BLaER1 (cell line): ENCODE measurements at regions not wholly inside any gene's neighbourhood (a gene's known extent, or its start where the extent isn't known, plus 50 kb on each side); places are given as distances from the start of the nearest gene placed in this dataset.

Source experiments
- H3K27ac ChIP-seq: shearing (Covaris generic); formaldehyde crosslinking; 2 replicates; pipeline ENCODE4 v1.8.1; 2022
- H3K27me3 ChIP-seq: shearing (Covaris generic); formaldehyde crosslinking; 2 replicates; pipeline ENCODE4 v1.8.1; 2022
- H3K36me3 ChIP-seq: shearing (Covaris generic); formaldehyde crosslinking; 2 replicates; pipeline ENCODE4 v1.8.1; 2022
- H3K4me1 ChIP-seq: shearing (Covaris generic); formaldehyde crosslinking; 2 replicates; pipeline ENCODE4 v1.8.1; 2022
- H3K4me2 ChIP-seq: shearing (Covaris generic); formaldehyde crosslinking; 2 replicates; pipeline ENCODE4 v1.8.1; 2022
- H3K4me3 ChIP-seq: shearing (Covaris generic); formaldehyde crosslinking; 2 replicates; pipeline ENCODE4 v1.8.1; 2022
- H3K9ac ChIP-seq: shearing (Covaris generic); formaldehyde crosslinking; 2 replicates; pipeline ENCODE4 v1.8.1; 2022
- H3K9me3 ChIP-seq: shearing (Covaris generic); formaldehyde crosslinking; 2 replicates; pipeline ENCODE4 v1.8.1; 2022
- H4K20me1 ChIP-seq: shearing (Covaris generic); formaldehyde crosslinking; 2 replicates; pipeline ENCODE4 v1.8.1; 2022
- Cebpa-rat ChIP-seq: shearing (Covaris generic); IDR thresholded peaks from 2 replicates; pipeline ENCODE4 v1.8.1; 2022

DNA sequence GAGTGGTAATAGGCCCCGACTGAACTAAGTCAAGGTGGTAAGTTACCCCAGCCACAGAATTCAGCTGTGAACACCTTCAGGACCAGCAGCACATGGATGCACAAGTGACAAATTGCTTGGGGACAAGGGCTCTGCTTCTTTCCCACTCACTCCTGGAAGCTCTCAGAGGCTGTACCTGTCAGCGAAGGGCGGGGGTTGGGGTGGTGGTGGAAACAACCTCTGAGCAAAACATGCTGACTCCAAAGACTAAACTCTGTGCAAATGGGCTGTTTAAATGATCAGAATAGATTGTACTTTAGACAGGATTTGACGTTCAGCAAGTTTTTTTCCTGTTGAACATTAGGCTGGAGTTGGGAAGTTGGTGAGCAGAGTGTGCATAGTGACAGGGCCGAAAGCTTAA is 544.5 kb upstream of the ZNF608 start:
- Histone ChIP-seq H3K36me3 (no peaks in the 10 kb centered on the region), H3K27ac (no peak overlapping the region), H3K4me3 (no peak overlapping the region), H3K27me3 (no peaks in the 10 kb centered on the region), H3K9ac (no peak overlapping the region), H3K9me3 (no peaks in the 10 kb centered on the region), H3K4me1 (no peaks in the 10 kb centered on the region), H3K4me2 (no peak overlapping the region), H4K20me1 (no peaks in the 10 kb centered on the region)
- TF ChIP-seq Cebpa-rat, result no peak

DNA sequence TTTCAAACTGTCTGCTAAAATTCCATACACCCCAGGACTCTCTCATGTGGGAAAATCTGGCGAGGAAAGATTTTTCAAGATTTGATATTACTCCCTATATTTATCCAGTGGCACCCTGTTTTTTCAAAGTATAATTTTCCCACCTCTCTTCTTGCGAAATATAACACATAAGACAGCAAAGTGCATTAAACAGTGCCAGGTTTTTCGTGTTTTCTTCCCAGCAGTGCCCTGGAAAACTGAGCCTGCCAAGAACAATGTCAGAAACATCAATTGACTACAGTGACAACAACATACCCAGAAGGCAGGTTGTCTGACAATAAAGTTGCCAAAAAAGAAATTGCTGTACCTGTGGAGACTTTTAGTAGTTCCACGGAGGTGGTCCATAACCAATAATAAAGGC is 545.0 kb upstream of the ZNF608 start:
- Histone ChIP-seq H3K27ac (no peak overlapping the region), H3K9ac (no peak overlapping the region), H3K27me3 (no peaks in the 10 kb centered on the region), H3K4me2 (no peak overlapping the region), H3K4me1 (no peaks in the 10 kb centered on the region), H3K9me3 (no peaks in the 10 kb centered on the region), H3K4me3 (no peak overlapping the region), H3K36me3 (no peaks in the 10 kb centered on the region), H4K20me1 (no peaks in the 10 kb centered on the region)
- TF ChIP-seq Cebpa-rat, result no peak

DNA sequence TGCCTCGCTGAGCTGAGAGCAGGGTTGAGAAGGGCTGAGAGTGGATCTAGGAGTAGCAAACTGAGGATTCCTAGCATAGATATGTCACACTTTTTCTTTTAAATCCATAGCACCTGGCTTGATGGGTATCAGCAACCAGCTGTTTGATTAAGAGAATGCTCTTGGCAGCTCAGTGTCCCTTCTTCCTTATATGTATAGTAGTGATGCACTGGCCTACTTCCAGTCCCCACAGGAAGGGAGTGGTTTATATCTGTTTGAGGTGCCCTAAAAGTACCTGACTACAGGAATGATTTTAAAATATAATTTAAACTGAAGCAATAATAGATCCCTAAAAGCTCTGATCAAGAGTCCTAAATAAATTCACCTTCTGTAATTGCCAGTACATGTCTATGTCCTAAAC is 546.8 kb upstream of the ZNF608 start:
- Histone ChIP-seq H4K20me1 (no peaks in the 10 kb centered on the region), H3K9me3 (no peaks in the 10 kb centered on the region), H3K4me3 (no peak overlapping the region), H3K4me2 (no peak overlapping the region), H3K4me1 (no peaks in the 10 kb centered on the region), H3K27ac (no peak overlapping the region), H3K27me3 (no peaks in the 10 kb centered on the region), H3K36me3 (no peaks in the 10 kb centered on the region), H3K9ac (no peak overlapping the region)
- TF ChIP-seq Cebpa-rat, result no peak

DNA sequence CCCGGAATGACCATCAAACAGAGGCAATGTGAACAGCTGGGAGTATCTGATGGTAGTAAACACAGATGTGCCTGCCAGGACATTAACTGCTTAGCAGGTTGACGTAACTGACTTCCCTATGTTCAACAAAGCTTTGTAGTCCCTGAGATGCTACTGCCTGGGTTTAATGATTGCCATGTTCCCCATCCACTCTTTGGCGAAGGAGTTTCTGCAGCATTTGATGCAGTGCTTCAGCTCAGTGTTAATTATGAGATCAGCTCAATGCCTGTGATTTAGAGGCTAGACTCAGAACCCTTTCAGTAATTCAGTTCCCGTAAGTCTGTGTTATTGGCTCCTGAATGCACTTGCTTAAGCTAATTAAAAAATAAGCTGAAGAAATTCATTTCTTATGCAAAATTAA is 547.3 kb upstream of the ZNF608 start:
- no peaks in the 10 kb centered on the region for H3K27me3 ChIP-seq
- no peak overlapping the region for H3K4me2 ChIP-seq
- no peaks in the 10 kb centered on the region for H4K20me1 ChIP-seq
- no peak overlapping the region for H3K4me3 ChIP-seq
- H3K9me3 ChIP-seq, result no peaks in the 10 kb centered on the region
- H3K27ac ChIP-seq, result no peak overlapping the region
- H3K4me1 ChIP-seq, result no peaks in the 10 kb centered on the region
- TF ChIP-seq Cebpa-rat, result no peak
- no peak overlapping the region for H3K9ac ChIP-seq
- no peaks in the 10 kb centered on the region for H3K36me3 ChIP-seq

DNA sequence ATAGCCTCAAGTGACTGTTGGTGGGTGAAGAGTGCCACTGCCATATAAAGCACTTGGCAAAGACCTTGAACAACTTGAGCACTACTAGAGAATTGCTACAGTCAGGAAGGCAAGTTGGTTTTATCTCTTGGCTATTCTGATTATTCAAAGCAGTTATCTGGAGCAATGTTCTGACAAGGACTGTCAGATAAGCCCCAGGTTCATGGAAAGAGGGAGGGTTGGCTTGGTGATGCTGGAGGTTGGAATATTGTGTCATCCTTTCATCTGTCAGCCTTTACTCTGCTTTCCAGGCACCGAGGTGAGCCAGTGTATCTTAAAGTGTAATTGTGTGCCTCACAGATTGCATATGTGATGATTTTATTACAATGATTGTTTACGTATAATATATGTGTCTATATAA is 548.4 kb upstream of the ZNF608 start:
- Histone ChIP-seq H3K4me2 (no peak overlapping the region), H3K27me3 (no peaks in the 10 kb centered on the region), H3K36me3 (no peaks in the 10 kb centered on the region), H3K9me3 (no peaks in the 10 kb centered on the region), H4K20me1 (no peaks in the 10 kb centered on the region), H3K27ac (no peak overlapping the region), H3K9ac (no peak overlapping the region), H3K4me1 (no peaks in the 10 kb centered on the region), H3K4me3 (no peak overlapping the region)
- TF ChIP-seq Cebpa-rat, result no peak

DNA sequence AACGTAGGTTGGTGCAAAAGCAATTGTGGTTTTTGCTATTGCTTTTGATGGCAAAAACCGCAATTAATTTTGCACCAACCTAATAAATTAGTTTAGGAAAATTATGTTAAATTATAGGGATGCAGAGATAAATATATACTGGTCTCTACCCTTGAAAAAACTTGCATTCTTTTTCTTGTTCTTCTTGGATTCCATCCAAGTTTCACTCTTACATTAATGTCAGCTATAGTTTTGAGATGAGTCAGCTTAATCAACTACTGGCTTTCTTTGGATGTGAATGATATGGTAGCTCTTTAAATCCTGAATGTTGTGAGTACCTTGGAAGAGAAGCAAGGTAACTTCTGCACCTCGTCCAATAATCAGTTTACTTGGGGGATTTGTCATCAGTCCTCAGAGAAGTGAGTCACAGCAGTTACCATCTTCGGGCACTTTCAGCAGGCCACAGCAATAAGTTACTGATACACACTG is 549.0 kb upstream of the ZNF608 start:
- Histone ChIP-seq H3K27me3 (no peaks in the 10 kb centered on the region), H3K4me2 (no peak overlapping the region), H3K4me1 (no peaks in the 10 kb centered on the region), H3K9me3 (no peaks in the 10 kb centered on the region), H3K27ac (no peak overlapping the region), H3K4me3 (no peak overlapping the region), H3K36me3 (no peaks in the 10 kb centered on the region), H3K9ac (no peak overlapping the region), H4K20me1 (no peaks in the 10 kb centered on the region)
- no peak for TF ChIP-seq Cebpa-rat

DNA sequence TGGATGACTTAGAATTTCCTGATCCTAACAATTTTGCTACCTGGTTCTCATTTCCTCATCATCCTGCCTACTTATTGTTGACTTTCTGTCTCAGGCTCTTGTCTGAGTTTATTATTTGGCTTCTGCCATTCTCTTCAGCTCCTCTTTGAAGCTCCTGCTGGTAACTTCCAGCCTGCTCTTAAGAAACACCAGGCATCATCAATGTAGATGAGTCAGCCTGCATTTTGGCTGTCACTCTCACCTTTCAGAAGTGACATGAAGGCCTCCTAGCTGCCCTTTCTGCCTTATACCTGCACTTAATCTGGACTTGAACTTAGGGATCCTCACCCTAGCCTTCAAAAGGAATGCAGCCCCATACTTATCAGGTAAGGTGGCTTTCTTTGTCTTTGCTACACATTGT is 551.8 kb upstream of the ZNF608 start:
- no peaks in the 10 kb centered on the region for H3K4me1 ChIP-seq
- no peaks in the 10 kb centered on the region for H3K27me3 ChIP-seq
- no peaks in the 10 kb centered on the region for H4K20me1 ChIP-seq
- no peaks in the 10 kb centered on the region for H3K9me3 ChIP-seq
- no peak overlapping the region for H3K4me3 ChIP-seq
- H3K4me2 ChIP-seq, result no peak overlapping the region
- no peak overlapping the region for H3K27ac ChIP-seq
- TF ChIP-seq Cebpa-rat, result no peak
- H3K36me3 ChIP-seq, result no peaks in the 10 kb centered on the region
- H3K9ac ChIP-seq, result no peak overlapping the region

DNA sequence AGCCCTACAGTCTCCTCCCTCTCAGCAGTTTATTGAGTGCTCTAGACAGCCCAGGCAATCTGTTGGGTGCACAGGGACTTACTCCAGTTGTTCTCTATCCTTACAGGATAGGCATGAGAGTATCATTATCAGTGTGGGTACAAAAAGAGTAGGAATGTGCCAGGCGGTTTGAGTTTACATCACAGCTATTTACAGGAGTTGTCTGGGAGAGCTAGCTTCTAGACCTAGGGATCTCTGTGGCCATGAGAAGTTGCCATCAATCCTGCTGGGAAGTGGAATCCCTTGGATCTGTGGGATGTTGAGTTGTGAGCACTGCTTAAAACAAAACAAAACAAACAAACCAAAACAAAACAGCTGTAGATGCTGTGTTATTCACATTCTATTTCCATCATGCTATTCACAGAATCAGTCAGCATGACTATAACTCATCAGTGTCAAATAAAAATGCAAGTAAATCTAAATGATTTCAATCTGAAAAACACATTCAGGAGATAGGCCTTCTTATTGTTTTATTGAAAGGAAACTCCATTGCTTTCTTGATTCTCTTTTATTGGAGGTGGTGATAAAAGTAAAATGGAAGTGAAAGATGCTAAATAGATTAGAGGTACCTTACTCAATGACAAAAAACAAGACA is 552.4 kb upstream of the ZNF608 start:
- Histone ChIP-seq H3K36me3 (no peaks in the 10 kb centered on the region), H3K27me3 (no peaks in the 10 kb centered on the region), H3K9ac (no peak overlapping the region), H3K27ac (no peak overlapping the region), H3K9me3 (no peaks in the 10 kb centered on the region), H4K20me1 (no peaks in the 10 kb centered on the region), H3K4me1 (no peaks in the 10 kb centered on the region), H3K4me2 (no peak overlapping the region), H3K4me3 (no peak overlapping the region)
- TF ChIP-seq Cebpa-rat, result no peak

DNA sequence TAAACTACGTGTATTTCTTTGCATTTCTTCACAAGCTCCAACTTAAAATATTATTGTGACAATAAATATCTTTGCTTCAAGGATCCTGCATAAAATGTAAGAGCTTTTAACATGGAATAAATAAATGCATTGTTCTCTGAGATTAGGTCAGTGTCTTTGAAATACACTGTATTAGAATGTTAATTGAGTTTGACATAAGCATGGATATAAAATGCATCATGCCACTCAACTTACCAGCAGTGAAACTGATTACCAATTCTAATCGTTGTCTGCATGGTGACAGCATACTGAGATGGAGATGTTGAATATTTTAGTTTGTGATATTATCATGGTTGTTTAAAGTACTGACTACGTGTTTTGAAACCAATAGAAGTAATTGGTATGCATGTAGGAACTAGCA is 555.3 kb upstream of the ZNF608 start:
- Histone ChIP-seq H3K9me3 (peaks cover 6% of the 10 kb centered on the region), H3K27ac (no peak overlapping the region), H3K4me2 (no peak overlapping the region), H3K9ac (no peak overlapping the region), H4K20me1 (no peaks in the 10 kb centered on the region), H3K4me3 (no peak overlapping the region), H3K36me3 (no peaks in the 10 kb centered on the region), H3K27me3 (no peaks in the 10 kb centered on the region), H3K4me1 (no peaks in the 10 kb centered on the region)
- no peak for TF ChIP-seq Cebpa-rat

DNA sequence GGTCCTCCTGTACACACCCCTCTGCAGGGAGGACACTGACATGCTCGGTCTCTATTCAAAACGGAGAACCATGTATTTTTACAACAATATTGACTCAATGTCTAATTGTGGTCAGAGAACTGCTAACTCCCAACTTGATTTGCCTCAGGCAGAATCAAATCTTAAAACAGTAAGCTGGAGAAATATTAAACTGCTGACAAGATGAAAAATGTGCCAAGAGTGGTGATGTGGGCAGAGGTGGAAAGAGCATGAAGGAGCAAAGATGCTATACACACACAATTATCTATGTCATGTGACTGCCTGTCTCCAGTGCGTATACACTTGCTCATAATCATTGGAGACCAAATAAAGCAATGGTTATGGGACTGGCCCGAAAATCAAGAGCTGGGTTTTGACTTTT is 556.1 kb upstream of the ZNF608 start:
- Histone ChIP-seq H3K4me1 (no peaks in the 10 kb centered on the region), H3K9ac (no peak overlapping the region), H3K36me3 (no peaks in the 10 kb centered on the region), H3K4me3 (no peak overlapping the region), H3K4me2 (no peak overlapping the region), H3K27ac (no peak overlapping the region), H4K20me1 (no peaks in the 10 kb centered on the region), H3K27me3 (no peaks in the 10 kb centered on the region), H3K9me3 (peaks cover 11% of the 10 kb centered on the region)
- TF ChIP-seq Cebpa-rat, result no peak

DNA sequence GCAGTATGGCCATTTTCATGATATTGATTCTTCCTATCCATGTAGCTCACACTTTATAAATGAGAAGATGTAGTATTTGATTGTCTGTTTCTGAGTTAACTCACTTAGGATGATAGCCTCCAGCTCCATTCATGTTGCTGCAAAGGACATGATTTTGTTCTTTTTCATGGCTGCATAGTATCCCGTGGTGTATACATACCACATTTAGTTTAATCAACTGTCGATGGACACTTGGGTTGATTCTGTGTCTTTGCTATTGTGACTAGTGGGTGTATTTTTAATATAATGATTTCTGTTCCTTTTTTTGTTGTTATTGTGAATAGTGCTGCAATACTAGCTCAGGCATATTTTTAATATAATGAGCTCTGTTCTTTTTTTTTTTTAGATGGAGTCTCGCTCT is 560.3 kb upstream of the ZNF608 start:
- H3K9me3 ChIP-seq, result peaks cover 11% of the 10 kb centered on the region
- H3K9ac ChIP-seq, result no peak overlapping the region
- H3K36me3 ChIP-seq, result no peaks in the 10 kb centered on the region
- TF ChIP-seq Cebpa-rat, result no peak
- H3K27me3 ChIP-seq, result no peaks in the 10 kb centered on the region
- no peaks in the 10 kb centered on the region for H3K4me1 ChIP-seq
- no peak overlapping the region for H3K4me3 ChIP-seq
- H3K4me2 ChIP-seq, result no peak overlapping the region
- no peak overlapping the region for H3K27ac ChIP-seq
- H4K20me1 ChIP-seq, result no peaks in the 10 kb centered on the region
